ENCODE measurements at regions not wholly inside any gene's neighbourhood (a gene's known extent, or its start where the extent isn't known, plus 50 kb on each side); places are given as distances from the start of the nearest gene placed in this dataset.

DNA sequence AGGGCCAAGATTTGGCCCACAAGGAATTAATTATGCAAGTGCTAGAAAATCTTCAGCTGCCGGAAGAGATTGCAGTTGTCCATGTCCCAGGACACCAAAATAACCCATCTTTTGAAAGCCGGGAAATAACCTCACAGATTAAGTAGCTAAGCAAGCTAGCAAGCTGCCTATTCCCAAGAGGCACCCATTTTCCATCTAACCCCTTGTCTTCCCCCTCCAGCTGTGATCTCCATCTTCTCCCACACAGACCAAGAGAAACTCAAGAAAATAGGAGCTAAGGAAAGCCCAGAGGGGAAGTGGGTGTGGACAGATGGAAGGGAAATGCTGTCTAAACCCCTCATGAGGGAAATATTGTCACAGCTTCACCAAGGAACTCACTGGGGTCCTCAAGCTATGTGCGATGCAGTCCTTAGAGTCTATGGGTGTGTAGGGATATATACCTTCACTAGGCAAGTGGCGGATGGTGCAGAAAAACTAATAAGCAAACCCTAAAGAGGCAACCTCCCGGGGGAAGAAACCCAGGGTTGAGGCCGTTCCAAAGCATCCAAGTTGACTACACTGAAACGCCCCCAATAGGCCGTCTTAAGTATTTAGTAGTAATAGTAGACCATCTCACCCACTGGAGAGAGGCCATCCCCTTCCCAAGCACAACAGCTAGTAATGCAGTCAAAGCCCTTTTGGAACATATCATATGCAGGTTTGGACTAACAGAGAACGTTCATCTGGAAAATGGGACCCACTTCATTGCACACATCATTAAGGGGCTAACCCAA is 64.3 kb upstream of the PRSS16 start:
- no TSS peak for BruUV-seq (replicated peaks)
- H3K36me3 ChIP-seq (ENCODE audit: control insufficient read depth, insufficient read depth, low read length): no peaks in the 10 kb centered on the region
- no peak overlapping the region for H3K4me3 ChIP-seq (ENCODE audit: low read depth in 2 of 2, low read length in 2 of 2)
- no peaks in the 10 kb centered on the region for H3K4me1 ChIP-seq (ENCODE audit: control insufficient read depth, insufficient read depth, low read length)
- ATAC-seq (no peak), DNase-seq (ENCODE audit: low read depth, low spot score) (no peak)
- H3K27me3 ChIP-seq (ENCODE audit: control insufficient read depth, insufficient read depth, low read length): no peaks in the 10 kb centered on the region
- no peaks in the 10 kb centered on the region for H3K9me3 ChIP-seq (ENCODE audit: control insufficient read depth, insufficient read depth, low read depth, low read length)
- ChIA-PET CTCF (no interaction called here), POLR2A (no interaction called here)
- intact Hi-C loops (cut with micrococcal nuclease; ENCODE audit: unreplicated experiment) (loop anchor here (10.0 kb wide), 1 partner anchor 422 kb away; no protein-coding TSS in a partner anchor), in situ Hi-C loops (cut with HindIII; ENCODE audit: low pct_unique_long_range_greater_than_20kb, low sequenced_read_pairs) (no loop called here)
- H3K27ac ChIP-seq (ENCODE audit: low read length): no peak overlapping the region
- TF ChIP-seq, protein P1, sequence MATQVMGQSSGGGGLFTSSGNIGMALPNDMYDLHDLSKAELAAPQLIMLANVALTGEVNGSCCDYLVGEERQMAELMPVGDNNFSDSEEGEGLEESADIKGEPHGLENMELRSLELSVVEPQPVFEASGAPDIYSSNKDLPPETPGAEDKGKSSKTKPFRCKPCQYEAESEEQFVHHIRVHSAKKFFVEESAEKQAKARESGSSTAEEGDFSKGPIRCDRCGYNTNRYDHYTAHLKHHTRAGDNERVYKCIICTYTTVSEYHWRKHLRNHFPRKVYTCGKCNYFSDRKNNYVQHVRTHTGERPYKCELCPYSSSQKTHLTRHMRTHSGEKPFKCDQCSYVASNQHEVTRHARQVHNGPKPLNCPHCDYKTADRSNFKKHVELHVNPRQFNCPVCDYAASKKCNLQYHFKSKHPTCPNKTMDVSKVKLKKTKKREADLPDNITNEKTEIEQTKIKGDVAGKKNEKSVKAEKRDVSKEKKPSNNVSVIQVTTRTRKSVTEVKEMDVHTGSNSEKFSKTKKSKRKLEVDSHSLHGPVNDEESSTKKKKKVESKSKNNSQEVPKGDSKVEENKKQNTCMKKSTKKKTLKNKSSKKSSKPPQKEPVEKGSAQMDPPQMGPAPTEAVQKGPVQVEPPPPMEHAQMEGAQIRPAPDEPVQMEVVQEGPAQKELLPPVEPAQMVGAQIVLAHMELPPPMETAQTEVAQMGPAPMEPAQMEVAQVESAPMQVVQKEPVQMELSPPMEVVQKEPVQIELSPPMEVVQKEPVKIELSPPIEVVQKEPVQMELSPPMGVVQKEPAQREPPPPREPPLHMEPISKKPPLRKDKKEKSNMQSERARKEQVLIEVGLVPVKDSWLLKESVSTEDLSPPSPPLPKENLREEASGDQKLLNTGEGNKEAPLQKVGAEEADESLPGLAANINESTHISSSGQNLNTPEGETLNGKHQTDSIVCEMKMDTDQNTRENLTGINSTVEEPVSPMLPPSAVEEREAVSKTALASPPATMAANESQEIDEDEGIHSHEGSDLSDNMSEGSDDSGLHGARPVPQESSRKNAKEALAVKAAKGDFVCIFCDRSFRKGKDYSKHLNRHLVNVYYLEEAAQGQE (IDR thresholded peaks at IDR 0.05; ENCODE audit: insufficient read depth in 1 of 2, low read depth in 2 of 2, low read length in 1 of 2): no peak
- TF ChIP-seq SIN3A (IDR thresholded peaks at IDR 0.05; ENCODE audit: borderline replicate concordance, insufficient read depth, low read depth, low read length) (no peak), POLR2AphosphoS5 (IDR thresholded peaks at IDR 0.05; ENCODE audit: low read depth, low read length) (no peak), TCF7L2 (IDR thresholded peaks at IDR 0.05; ENCODE audit: low read depth, low read length) (no peak)
- TF ChIP-seq, protein P2, sequence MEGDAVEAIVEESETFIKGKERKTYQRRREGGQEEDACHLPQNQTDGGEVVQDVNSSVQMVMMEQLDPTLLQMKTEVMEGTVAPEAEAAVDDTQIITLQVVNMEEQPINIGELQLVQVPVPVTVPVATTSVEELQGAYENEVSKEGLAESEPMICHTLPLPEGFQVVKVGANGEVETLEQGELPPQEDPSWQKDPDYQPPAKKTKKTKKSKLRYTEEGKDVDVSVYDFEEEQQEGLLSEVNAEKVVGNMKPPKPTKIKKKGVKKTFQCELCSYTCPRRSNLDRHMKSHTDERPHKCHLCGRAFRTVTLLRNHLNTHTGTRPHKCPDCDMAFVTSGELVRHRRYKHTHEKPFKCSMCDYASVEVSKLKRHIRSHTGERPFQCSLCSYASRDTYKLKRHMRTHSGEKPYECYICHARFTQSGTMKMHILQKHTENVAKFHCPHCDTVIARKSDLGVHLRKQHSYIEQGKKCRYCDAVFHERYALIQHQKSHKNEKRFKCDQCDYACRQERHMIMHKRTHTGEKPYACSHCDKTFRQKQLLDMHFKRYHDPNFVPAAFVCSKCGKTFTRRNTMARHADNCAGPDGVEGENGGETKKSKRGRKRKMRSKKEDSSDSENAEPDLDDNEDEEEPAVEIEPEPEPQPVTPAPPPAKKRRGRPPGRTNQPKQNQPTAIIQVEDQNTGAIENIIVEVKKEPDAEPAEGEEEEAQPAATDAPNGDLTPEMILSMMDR (IDR thresholded peaks at IDR 0.05): no peak

DNA sequence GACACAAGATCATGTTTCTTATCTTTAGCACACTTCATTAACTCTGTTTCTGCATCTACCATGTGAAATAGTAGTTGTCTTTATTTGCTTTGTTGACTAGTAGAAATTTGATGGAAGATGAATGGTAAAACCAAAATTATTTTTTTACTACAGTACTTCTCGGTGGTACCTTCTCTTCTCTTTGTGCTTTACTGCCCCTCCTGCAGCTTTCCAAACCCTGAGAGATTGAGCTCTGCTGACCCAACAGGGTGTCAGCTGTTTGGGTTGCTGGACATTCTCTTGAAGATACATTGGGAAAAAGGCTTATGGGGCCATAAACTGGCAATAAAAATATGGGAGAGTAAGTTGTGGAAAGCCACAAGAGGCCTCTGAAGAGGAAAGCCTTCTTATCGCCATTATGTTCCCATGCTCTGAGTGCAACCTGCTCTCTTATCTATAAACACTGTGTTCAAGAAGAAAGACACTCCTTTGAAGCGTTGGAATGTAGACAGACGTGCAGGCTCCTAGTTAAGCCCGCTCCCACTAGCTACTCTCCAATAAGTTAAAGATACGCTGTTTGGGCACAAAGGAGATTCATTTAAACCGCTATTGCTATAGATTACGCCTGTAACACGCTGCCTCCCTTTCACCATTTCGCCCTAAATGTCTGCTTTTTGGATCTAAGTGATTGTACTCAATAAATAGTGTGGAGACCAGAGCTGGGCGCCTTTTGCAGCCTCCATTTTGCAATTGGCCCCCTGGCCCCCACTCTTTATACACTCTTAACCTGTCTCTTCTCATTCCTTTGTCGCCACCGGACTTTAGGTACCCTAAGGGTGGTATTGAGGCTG is 60.1 kb upstream of the PRSS16 start:
- H3K27ac ChIP-seq (ENCODE audit: low read length): peak overlapping the region; percentile 87

More for the DNA sequence above, 60.1 kb upstream of the PRSS16 start:
- Histone ChIP-seq H3K4me1 (ENCODE audit: control insufficient read depth, insufficient read depth, low read length) (peaks cover 3% of the 10 kb centered on the region; the same call in 1 of the 2 replicates), H3K4me3 (ENCODE audit: low read depth in 2 of 2, low read length in 2 of 2) (peak overlapping the region; percentile 81 to 91), H3K9me3 (ENCODE audit: control insufficient read depth, insufficient read depth, low read depth, low read length) (no peaks in the 10 kb centered on the region), H3K27me3 (ENCODE audit: control insufficient read depth, insufficient read depth, low read length) (no peaks in the 10 kb centered on the region), H3K36me3 (ENCODE audit: control insufficient read depth, insufficient read depth, low read length) (no peaks in the 10 kb centered on the region)
- DNase-seq (ENCODE audit: low read depth, low spot score): no peak
- no peak for TF ChIP-seq SIN3A (IDR thresholded peaks at IDR 0.05; ENCODE audit: borderline replicate concordance, insufficient read depth, low read depth, low read length)
- TF ChIP-seq, protein P1 (IDR thresholded peaks at IDR 0.05; ENCODE audit: insufficient read depth in 1 of 2, low read depth in 2 of 2, low read length in 1 of 2): no peak
- TF ChIP-seq, protein P2 (IDR thresholded peaks at IDR 0.05): no peak
- TF ChIP-seq TCF7L2 (IDR thresholded peaks at IDR 0.05; ENCODE audit: low read depth, low read length): no peak
- no peak for TF ChIP-seq POLR2AphosphoS5 (IDR thresholded peaks at IDR 0.05; ENCODE audit: low read depth, low read length)
- ChIA-PET CTCF (interaction anchor here (1.6 kb wide), 1 partner anchor 125 kb away, joined by 4 read pairs; the partner anchor contains the start of gene POM121L2), POLR2A (no interaction called here)
- intact Hi-C loops (cut with micrococcal nuclease; ENCODE audit: unreplicated experiment): loop anchor here (2.0 to 10.0 kb wide), 2 partner anchors 331 to 417 kb away; no protein-coding TSS in a partner anchor
- no TSS peak for BruUV-seq (replicated peaks)
- ATAC-seq: no peak
- in situ Hi-C loops (cut with HindIII; ENCODE audit: low pct_unique_long_range_greater_than_20kb, low sequenced_read_pairs): no loop called here

Measured in Panc1 (cell line).